ENCODE measurements at regions not wholly inside any gene's neighbourhood (a gene's known extent, or its start where the extent isn't known, plus 50 kb on each side); places are given as distances from the start of the nearest gene placed in this dataset.
A peak's percentile ranks its signal among the peaks of the same experiment; 100 is the strongest.

GRCh38 chr16:79933603-79934002 lies 333.1 kb upstream of the MAF start:
- no peak overlapping the region for H2BK12ac ChIP-seq (ENCODE audit: low read length)
- H4K8ac ChIP-seq (ENCODE audit: low read depth, low read length), result no peak overlapping the region
- no peak overlapping the region for H3K27ac ChIP-seq (replicated peaks; ENCODE audit: low read length)
- no peak overlapping the region for H2BK5ac ChIP-seq (ENCODE audit: low read length)
- H4K91ac ChIP-seq (ENCODE audit: low read depth, low read length, poor library complexity), result no peak overlapping the region
- H3K27me3 ChIP-seq (ENCODE audit: control insufficient read depth in 3 of 3, insufficient read depth in 3 of 3, low read depth in 1 of 3, low read length in 3 of 3), result no peaks in the 10 kb centered on the region
- H3K4me3 ChIP-seq (ENCODE audit: low read length in 2 of 2), result no peak overlapping the region
- H3K4me2 ChIP-seq (ENCODE audit: insufficient read depth, low read length, poor library complexity, severe bottlenecking), result no peak overlapping the region
- WGBS, 2 donors (ENCODE audit: extremely low coverage in 2 of 2, insufficient read length in 2 of 2, insufficient replicate concordance in 1 of 2), result no CpG with 5 or more reads among the region's 8 CpGs
- H3K79me1 ChIP-seq (ENCODE audit: low read depth, low read length), result no peaks in the 10 kb centered on the region
- no peak overlapping the region for H3K23ac ChIP-seq (ENCODE audit: low read depth, low read length, poor library complexity)
- H3K14ac ChIP-seq (ENCODE audit: low read length), result no peak overlapping the region
- DNase-seq (ENCODE audit: low spot score), result no peak
- no peak overlapping the region for H3K9ac ChIP-seq (ENCODE audit: low read depth, low read length, poor library complexity)
- H2BK15ac ChIP-seq (ENCODE audit: low read length), result no peak overlapping the region
- peak overlapping the region; percentile 59 for H2AFZ ChIP-seq (ENCODE audit: low read length)
- H3K4ac ChIP-seq (ENCODE audit: low read length), result no peak overlapping the region
- H2BK120ac ChIP-seq (ENCODE audit: low read depth, low read length), result no peak overlapping the region
- H3K4me1 ChIP-seq (ENCODE audit: control insufficient read depth in 2 of 2, insufficient read depth in 1 of 2, low read depth in 1 of 2, low read length in 2 of 2), result peaks cover 9 to 29% of the 10 kb centered on the region in 2 donors
- no peak overlapping the region for H3K18ac ChIP-seq (ENCODE audit: low read length)
- no peaks in the 10 kb centered on the region for H3K36me3 ChIP-seq (replicated peaks in 1 of 2; ENCODE audit: control insufficient read depth in 2 of 2, insufficient read depth in 2 of 2, low read length in 2 of 2)
- H2AK5ac ChIP-seq (ENCODE audit: low read depth, low read length), result no peak overlapping the region
- peaks cover 0 to 2% of the 10 kb centered on the region in 2 donors for H3K9me3 ChIP-seq (replicated peaks in 1 of 2; ENCODE audit: control insufficient read depth in 2 of 2, insufficient read depth in 1 of 2, low read depth in 1 of 2, low read length in 2 of 2)

DNA sequence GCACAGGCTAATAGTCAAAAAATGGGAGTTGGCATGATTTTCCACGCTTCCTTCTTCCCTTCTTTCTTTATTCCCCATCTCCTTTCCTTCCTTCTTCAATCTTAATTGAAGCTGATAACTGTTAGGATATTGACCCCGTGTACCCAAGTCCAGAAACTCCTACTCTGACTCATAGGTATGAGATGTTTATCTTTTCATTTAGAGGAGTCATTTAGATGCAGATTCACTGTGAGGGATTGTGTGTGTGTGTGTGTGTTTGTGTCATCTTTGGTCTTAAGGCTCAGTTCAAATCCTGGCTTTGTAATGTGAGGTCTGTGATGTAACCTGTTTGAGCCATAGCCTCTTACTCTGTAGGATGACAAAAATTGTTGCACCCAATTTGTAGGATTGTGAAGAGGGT lies 332.0 kb upstream of the MAF start:
- Histone ChIP-seq H2BK5ac (ENCODE audit: low read length) (no peak overlapping the region), H3K4me2 (ENCODE audit: insufficient read depth, low read length, poor library complexity, severe bottlenecking) (no peak overlapping the region), H3K27me3 (ENCODE audit: control insufficient read depth in 3 of 3, insufficient read depth in 3 of 3, low read depth in 1 of 3, low read length in 3 of 3) (no peaks in the 10 kb centered on the region), H3K18ac (ENCODE audit: low read length) (no peak overlapping the region), H4K91ac (ENCODE audit: low read depth, low read length, poor library complexity) (no peak overlapping the region), H3K9me3 (replicated peaks in 1 of 2; ENCODE audit: control insufficient read depth in 2 of 2, insufficient read depth in 1 of 2, low read depth in 1 of 2, low read length in 2 of 2) (peaks cover 0 to 2% of the 10 kb centered on the region in 2 donors), H2AFZ (ENCODE audit: low read length) (no peak overlapping the region), H3K4ac (ENCODE audit: low read length) (no peak overlapping the region), H3K14ac (ENCODE audit: low read length) (no peak overlapping the region), H2BK12ac (ENCODE audit: low read length) (no peak overlapping the region), H2BK120ac (ENCODE audit: low read depth, low read length) (no peak overlapping the region), H3K4me1 (ENCODE audit: control insufficient read depth in 2 of 2, insufficient read depth in 1 of 2, low read depth in 1 of 2, low read length in 2 of 2) (peaks cover 9 to 29% of the 10 kb centered on the region in 2 donors), H3K36me3 (replicated peaks in 1 of 2; ENCODE audit: control insufficient read depth in 2 of 2, insufficient read depth in 2 of 2, low read length in 2 of 2) (no peaks in the 10 kb centered on the region), H2BK15ac (ENCODE audit: low read length) (no peak overlapping the region), H3K9ac (ENCODE audit: low read depth, low read length, poor library complexity) (no peak overlapping the region), H2AK5ac (ENCODE audit: low read depth, low read length) (no peak overlapping the region), H3K27ac (replicated peaks; ENCODE audit: low read length) (no peak overlapping the region), H3K4me3 (ENCODE audit: low read length in 2 of 2) (no peak overlapping the region), H4K8ac (ENCODE audit: low read depth, low read length) (no peak overlapping the region), H3K23ac (ENCODE audit: low read depth, low read length, poor library complexity) (no peak overlapping the region), H3K79me1 (ENCODE audit: low read depth, low read length) (no peaks in the 10 kb centered on the region)
- WGBS, 2 donors (ENCODE audit: extremely low coverage in 2 of 2, insufficient read length in 2 of 2, insufficient replicate concordance in 1 of 2), result no CpG with 5 or more reads among the region's 2 CpGs
- no peak for DNase-seq (ENCODE audit: low spot score)

- Histone ChIP-seq H3K27ac (replicated peaks; ENCODE audit: low read length) (no peak overlapping the region), H2BK120ac (ENCODE audit: low read depth, low read length) (no peak overlapping the region), H2BK5ac (ENCODE audit: low read length) (no peak overlapping the region), H2BK15ac (ENCODE audit: low read length) (no peak overlapping the region), H2BK12ac (ENCODE audit: low read length) (no peak overlapping the region), H4K8ac (ENCODE audit: low read depth, low read length) (no peak overlapping the region), H3K9me3 (replicated peaks in 1 of 2; ENCODE audit: control insufficient read depth in 2 of 2, insufficient read depth in 1 of 2, low read depth in 1 of 2, low read length in 2 of 2) (peaks cover 0 to 2% of the 10 kb centered on the region in 2 donors), H2AFZ (ENCODE audit: low read length) (no peak overlapping the region), H2AK5ac (ENCODE audit: low read depth, low read length) (no peak overlapping the region), H3K23ac (ENCODE audit: low read depth, low read length, poor library complexity) (no peak overlapping the region), H3K36me3 (replicated peaks in 1 of 2; ENCODE audit: control insufficient read depth in 2 of 2, insufficient read depth in 2 of 2, low read length in 2 of 2) (no peaks in the 10 kb centered on the region), H3K9ac (ENCODE audit: low read depth, low read length, poor library complexity) (no peak overlapping the region), H4K91ac (ENCODE audit: low read depth, low read length, poor library complexity) (no peak overlapping the region), H3K4me3 (ENCODE audit: low read length in 2 of 2) (no peak overlapping the region), H3K14ac (ENCODE audit: low read length) (no peak overlapping the region), H3K27me3 (ENCODE audit: control insufficient read depth in 3 of 3, insufficient read depth in 3 of 3, low read depth in 1 of 3, low read length in 3 of 3) (no peaks in the 10 kb centered on the region), H3K18ac (ENCODE audit: low read length) (no peak overlapping the region), H3K79me1 (ENCODE audit: low read depth, low read length) (no peaks in the 10 kb centered on the region), H3K4me1 (ENCODE audit: control insufficient read depth in 2 of 2, insufficient read depth in 1 of 2, low read depth in 1 of 2, low read length in 2 of 2) (peaks cover 9 to 29% of the 10 kb centered on the region in 2 donors), H3K4ac (ENCODE audit: low read length) (no peak overlapping the region), H3K4me2 (ENCODE audit: insufficient read depth, low read length, poor library complexity, severe bottlenecking) (no peak overlapping the region)
- no peak for DNase-seq (ENCODE audit: low spot score)
- WGBS, 2 donors (ENCODE audit: extremely low coverage in 2 of 2, insufficient read length in 2 of 2, insufficient replicate concordance in 1 of 2), result no CpG with 5 or more reads among the region's 1 CpG
Observed at GRCh38 chr16:79931721-79932120, 331.2 kb upstream of the MAF start.

DNA sequence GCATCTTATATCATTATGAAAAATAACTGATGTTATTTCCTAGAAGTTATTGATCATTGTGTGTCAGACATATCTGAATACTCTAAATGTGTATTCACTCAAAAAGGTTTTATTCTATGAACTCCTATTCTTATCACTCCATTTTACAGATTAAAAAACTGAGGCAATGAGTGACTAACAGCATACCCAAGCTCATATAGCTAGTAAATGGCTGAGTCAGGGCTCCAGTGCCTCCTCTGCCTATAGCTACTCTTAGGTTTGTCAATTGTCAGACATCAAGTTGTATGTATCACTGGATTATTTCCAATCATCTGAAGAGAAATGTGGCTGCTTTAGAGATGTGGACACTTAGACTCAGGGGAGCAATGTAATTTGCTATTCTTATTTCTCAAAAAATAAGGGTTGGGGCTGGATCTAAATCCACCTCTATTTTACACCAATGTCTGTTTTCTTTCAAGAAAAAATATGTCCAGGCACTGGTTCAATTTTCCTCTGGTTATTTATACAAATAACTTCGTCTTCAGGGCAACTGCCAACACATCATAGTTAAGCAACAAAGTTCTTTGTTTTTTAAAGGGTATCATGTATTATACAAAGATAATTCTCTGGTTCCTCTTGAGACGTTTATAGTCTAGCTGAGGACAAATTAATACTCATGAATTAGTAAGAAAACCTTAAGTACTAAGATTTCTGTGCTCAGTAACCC lies 328.9 kb upstream of the MAF start:
- no peak for DNase-seq (ENCODE audit: low spot score)
- H2BK12ac ChIP-seq (ENCODE audit: low read length), result no peak overlapping the region
- H2BK15ac ChIP-seq (ENCODE audit: low read length), result no peak overlapping the region
- H3K4me1 ChIP-seq (ENCODE audit: control insufficient read depth in 2 of 2, insufficient read depth in 1 of 2, low read depth in 1 of 2, low read length in 2 of 2), result peaks cover 9 to 29% of the 10 kb centered on the region in 2 donors
- no peak overlapping the region for H4K91ac ChIP-seq (ENCODE audit: low read depth, low read length, poor library complexity)
- H3K9ac ChIP-seq (ENCODE audit: low read depth, low read length, poor library complexity), result no peak overlapping the region
- no peaks in the 10 kb centered on the region for H3K27me3 ChIP-seq (ENCODE audit: control insufficient read depth in 3 of 3, insufficient read depth in 3 of 3, low read depth in 1 of 3, low read length in 3 of 3)
- no peak overlapping the region for H3K27ac ChIP-seq (replicated peaks; ENCODE audit: low read length)
- WGBS, 2 donors (ENCODE audit: extremely low coverage in 2 of 2, insufficient read length in 2 of 2, insufficient replicate concordance in 1 of 2), result no CpG with 5 or more reads among the region's 2 CpGs
- H2AFZ ChIP-seq (ENCODE audit: low read length), result no peak overlapping the region
- H2AK5ac ChIP-seq (ENCODE audit: low read depth, low read length), result no peak overlapping the region
- no peaks in the 10 kb centered on the region for H3K9me3 ChIP-seq (replicated peaks in 1 of 2; ENCODE audit: control insufficient read depth in 2 of 2, insufficient read depth in 1 of 2, low read depth in 1 of 2, low read length in 2 of 2)
- no peaks in the 10 kb centered on the region for H3K79me1 ChIP-seq (ENCODE audit: low read depth, low read length)
- no peak overlapping the region for H3K23ac ChIP-seq (ENCODE audit: low read depth, low read length, poor library complexity)
- H3K18ac ChIP-seq (ENCODE audit: low read length), result no peak overlapping the region
- H3K14ac ChIP-seq (ENCODE audit: low read length), result no peak overlapping the region
- no peak overlapping the region for H2BK120ac ChIP-seq (ENCODE audit: low read depth, low read length)
- no peak overlapping the region for H4K8ac ChIP-seq (ENCODE audit: low read depth, low read length)
- no peak overlapping the region for H3K4ac ChIP-seq (ENCODE audit: low read length)
- no peak overlapping the region for H3K4me2 ChIP-seq (ENCODE audit: insufficient read depth, low read length, poor library complexity, severe bottlenecking)
- no peak overlapping the region for H3K4me3 ChIP-seq (ENCODE audit: low read length in 2 of 2)
- H3K36me3 ChIP-seq (replicated peaks in 1 of 2; ENCODE audit: control insufficient read depth in 2 of 2, insufficient read depth in 2 of 2, low read length in 2 of 2), result no peaks in the 10 kb centered on the region
- H2BK5ac ChIP-seq (ENCODE audit: low read length), result no peak overlapping the region

Data from neuronal stem cell (in vitro differentiated cells).